GM12878 (cell line): ENCODE measurements at regions not wholly inside any gene's neighbourhood (a gene's known extent, or its start where the extent isn't known, plus 50 kb on each side); places are given as distances from the start of the nearest gene placed in this dataset.

Source experiments
- EZH2 ChIP-seq: IDR thresholded peaks from 2 replicates; pipeline ENCODE4 v1.6.1; 2012; ENCODE audit warnings: low read depth, mild to moderate bottlenecking, control low read depth, inconsistent platforms, low read length, borderline replicate concordance; ENCODE audit not compliant: control insufficient read depth
- KDM1A ChIP-seq: fragments of 200-600 bp; sonication (generic); IDR thresholded peaks from 2 replicates; pipeline ENCODE4 v1.6.1; 2016; ENCODE audit warnings: borderline replicate concordance
- PAX5 ChIP-seq: IDR thresholded peaks from 2 replicates; pipeline ENCODE4 v1.6.1; 2011; ENCODE audit warnings: low read depth, low read length, borderline replicate concordance
- POLR2A ChIP-seq: IDR thresholded peaks from 2 replicates; pipeline ENCODE4 v1.6.1; 2011; ENCODE audit warnings: low read depth, mild to moderate bottlenecking, low read length
- RFX5 ChIP-seq: IDR thresholded peaks from 2 replicates; pipeline ENCODE4 v1.6.1; 2011; ENCODE audit warnings: low read depth, low read length, improper control_type of control experiment
- TCF7 ChIP-seq: IDR thresholded peaks from 2 replicates; pipeline ENCODE4 v1.6.1; 2014; ENCODE audit warnings: antibody characterized with exemption, borderline replicate concordance
- TF ChIP-seq, protein P1 (sequence below): fragments of 450-650 bp; IDR thresholded peaks from 2 replicates; pipeline ENCODE4 v1.6.1; 2017; ENCODE audit warnings: mild to moderate bottlenecking, moderate library complexity
- TF ChIP-seq, protein P2 (sequence below), 3 experiments: IDR thresholded peaks in 2 of 3; conservative IDR thresholded peaks in 1 of 3; 2 replicates each; pipeline ENCODE4 v1.5.1; 2011; ENCODE audit warnings: low read depth in 3 of 3, low read length in 3 of 3, mild to moderate bottlenecking in 3 of 3, control low read depth in 2 of 3, moderate library complexity in 2 of 3, inconsistent platforms in 1 of 3, mixed read lengths in 1 of 3; ENCODE audit not compliant: control insufficient read depth in 2 of 3, insufficient read depth in 1 of 3; ENCODE audit errors: extremely low read depth in 1 of 3

DNA sequence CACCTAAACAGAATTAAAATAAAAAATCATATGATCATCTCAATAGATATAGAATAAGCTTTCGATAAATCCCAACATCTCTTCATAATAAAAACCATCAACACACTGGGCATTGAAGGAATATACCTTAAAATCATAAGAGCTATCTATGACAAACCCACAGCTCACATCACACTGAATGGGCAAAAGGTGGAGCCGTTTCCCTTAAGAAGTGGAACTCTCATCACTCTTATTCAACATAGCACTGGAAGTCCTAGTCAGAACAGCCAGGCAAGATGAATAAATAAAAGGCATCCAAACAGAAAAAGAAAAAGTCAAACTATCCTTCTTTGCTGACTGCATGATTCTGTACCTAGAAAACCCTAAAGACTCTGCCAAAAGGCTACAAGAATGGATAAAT lies 510.3 kb downstream of the ZNF804A start:
- TF ChIP-seq POLR2A, result no peak
- no peak for TF ChIP-seq EZH2
- TF ChIP-seq, protein P1, sequence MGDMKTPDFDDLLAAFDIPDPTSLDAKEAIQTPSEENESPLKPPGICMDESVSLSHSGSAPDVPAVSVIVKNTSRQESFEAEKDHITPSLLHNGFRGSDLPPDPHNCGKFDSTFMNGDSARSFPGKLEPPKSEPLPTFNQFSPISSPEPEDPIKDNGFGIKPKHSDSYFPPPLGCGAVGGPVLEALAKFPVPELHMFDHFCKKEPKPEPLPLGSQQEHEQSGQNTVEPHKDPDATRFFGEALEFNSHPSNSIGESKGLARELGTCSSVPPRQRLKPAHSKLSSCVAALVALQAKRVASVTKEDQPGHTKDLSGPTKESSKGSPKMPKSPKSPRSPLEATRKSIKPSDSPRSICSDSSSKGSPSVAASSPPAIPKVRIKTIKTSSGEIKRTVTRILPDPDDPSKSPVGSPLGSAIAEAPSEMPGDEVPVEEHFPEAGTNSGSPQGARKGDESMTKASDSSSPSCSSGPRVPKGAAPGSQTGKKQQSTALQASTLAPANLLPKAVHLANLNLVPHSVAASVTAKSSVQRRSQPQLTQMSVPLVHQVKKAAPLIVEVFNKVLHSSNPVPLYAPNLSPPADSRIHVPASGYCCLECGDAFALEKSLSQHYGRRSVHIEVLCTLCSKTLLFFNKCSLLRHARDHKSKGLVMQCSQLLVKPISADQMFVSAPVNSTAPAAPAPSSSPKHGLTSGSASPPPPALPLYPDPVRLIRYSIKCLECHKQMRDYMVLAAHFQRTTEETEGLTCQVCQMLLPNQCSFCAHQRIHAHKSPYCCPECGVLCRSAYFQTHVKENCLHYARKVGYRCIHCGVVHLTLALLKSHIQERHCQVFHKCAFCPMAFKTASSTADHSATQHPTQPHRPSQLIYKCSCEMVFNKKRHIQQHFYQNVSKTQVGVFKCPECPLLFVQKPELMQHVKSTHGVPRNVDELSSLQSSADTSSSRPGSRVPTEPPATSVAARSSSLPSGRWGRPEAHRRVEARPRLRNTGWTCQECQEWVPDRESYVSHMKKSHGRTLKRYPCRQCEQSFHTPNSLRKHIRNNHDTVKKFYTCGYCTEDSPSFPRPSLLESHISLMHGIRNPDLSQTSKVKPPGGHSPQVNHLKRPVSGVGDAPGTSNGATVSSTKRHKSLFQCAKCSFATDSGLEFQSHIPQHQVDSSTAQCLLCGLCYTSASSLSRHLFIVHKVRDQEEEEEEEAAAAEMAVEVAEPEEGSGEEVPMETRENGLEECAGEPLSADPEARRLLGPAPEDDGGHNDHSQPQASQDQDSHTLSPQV, result no peak
- TF ChIP-seq, protein P2, sequence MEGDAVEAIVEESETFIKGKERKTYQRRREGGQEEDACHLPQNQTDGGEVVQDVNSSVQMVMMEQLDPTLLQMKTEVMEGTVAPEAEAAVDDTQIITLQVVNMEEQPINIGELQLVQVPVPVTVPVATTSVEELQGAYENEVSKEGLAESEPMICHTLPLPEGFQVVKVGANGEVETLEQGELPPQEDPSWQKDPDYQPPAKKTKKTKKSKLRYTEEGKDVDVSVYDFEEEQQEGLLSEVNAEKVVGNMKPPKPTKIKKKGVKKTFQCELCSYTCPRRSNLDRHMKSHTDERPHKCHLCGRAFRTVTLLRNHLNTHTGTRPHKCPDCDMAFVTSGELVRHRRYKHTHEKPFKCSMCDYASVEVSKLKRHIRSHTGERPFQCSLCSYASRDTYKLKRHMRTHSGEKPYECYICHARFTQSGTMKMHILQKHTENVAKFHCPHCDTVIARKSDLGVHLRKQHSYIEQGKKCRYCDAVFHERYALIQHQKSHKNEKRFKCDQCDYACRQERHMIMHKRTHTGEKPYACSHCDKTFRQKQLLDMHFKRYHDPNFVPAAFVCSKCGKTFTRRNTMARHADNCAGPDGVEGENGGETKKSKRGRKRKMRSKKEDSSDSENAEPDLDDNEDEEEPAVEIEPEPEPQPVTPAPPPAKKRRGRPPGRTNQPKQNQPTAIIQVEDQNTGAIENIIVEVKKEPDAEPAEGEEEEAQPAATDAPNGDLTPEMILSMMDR (IDR thresholded peaks at IDR 0.05 in 2 of 3, conservative IDR thresholded peaks at IDR 0.05 in 1 of 3; ENCODE audit: control insufficient read depth in 2 of 3, extremely low read depth in 1 of 3, insufficient read depth in 1 of 3, low read depth in 3 of 3, low read length in 3 of 3), result no peak
- TF ChIP-seq PAX5, result no peak
- TF ChIP-seq TCF7, result no peak
- no peak for TF ChIP-seq RFX5
- TF ChIP-seq KDM1A, result no peak
